ENCODE measurements at regions not wholly inside any gene's neighbourhood (a gene's known extent, or its start where the extent isn't known, plus 50 kb on each side); places are given as distances from the start of the nearest gene placed in this dataset.

DNA sequence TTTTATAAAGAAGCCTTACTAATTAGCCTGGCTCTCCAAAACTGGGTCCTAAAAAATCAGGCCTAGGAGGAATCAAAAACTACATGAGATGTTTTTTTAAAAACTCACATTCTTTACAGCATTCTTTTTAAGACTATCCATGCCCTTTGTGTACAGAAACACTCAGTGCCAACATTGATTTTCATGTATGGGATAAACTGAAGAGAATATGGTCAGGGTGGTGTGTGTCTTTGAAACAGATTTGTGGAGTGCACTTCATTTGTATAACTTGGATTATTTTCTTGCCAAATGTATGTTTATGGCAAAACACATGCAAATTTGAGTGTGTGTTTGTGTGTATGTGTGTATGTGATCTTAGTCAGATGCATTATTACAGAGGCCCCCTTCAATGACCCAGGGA, 283.6 kb upstream of the ATP5MC3 start:
- TF ChIP-seq, protein P1, sequence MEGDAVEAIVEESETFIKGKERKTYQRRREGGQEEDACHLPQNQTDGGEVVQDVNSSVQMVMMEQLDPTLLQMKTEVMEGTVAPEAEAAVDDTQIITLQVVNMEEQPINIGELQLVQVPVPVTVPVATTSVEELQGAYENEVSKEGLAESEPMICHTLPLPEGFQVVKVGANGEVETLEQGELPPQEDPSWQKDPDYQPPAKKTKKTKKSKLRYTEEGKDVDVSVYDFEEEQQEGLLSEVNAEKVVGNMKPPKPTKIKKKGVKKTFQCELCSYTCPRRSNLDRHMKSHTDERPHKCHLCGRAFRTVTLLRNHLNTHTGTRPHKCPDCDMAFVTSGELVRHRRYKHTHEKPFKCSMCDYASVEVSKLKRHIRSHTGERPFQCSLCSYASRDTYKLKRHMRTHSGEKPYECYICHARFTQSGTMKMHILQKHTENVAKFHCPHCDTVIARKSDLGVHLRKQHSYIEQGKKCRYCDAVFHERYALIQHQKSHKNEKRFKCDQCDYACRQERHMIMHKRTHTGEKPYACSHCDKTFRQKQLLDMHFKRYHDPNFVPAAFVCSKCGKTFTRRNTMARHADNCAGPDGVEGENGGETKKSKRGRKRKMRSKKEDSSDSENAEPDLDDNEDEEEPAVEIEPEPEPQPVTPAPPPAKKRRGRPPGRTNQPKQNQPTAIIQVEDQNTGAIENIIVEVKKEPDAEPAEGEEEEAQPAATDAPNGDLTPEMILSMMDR (conservative IDR thresholded peaks at IDR 0.05) = no peak
- no peak for TF ChIP-seq ZFX (IDR thresholded peaks at IDR 0.05)

Measured in C4-2B (cell line).